ENCODE measurements at regions not wholly inside any gene's neighbourhood (a gene's known extent, or its start where the extent isn't known, plus 50 kb on each side); places are given as distances from the start of the nearest gene placed in this dataset.

- no TSS peak for BruUV-seq (replicated peaks)
- H3K4me2 ChIP-seq (ENCODE audit: insufficient read depth, low read length): no peak overlapping the region
- no peak overlapping the region for H3K27ac ChIP-seq (ENCODE audit: insufficient read depth, low read depth, low read length)
- CTCF ChIA-PET: no interaction called here
- intact Hi-C loops (cut with micrococcal nuclease) (no loop called here), dilution Hi-C loops (cut with MboI; ENCODE audit: extremely low pct_ligation_motif_present, low sequenced_read_pairs) (no loop called here)
- no peaks in the 10 kb centered on the region for H3K4me1 ChIP-seq (ENCODE audit: control insufficient read depth, extremely low read depth, insufficient read depth, low read length)
- POLR2A ChIA-PET: no interaction called here
- TF ChIP-seq MAX (IDR thresholded peaks at IDR 0.05; ENCODE audit: insufficient read depth, insufficient read length): no peak
- TF ChIP-seq GATA2 (IDR thresholded peaks at IDR 0.05; ENCODE audit: insufficient read depth, insufficient read length, low read depth, low read length): no peak
- no peak for TF ChIP-seq JUN (IDR thresholded peaks at IDR 0.05; ENCODE audit: borderline replicate concordance, insufficient read depth, insufficient read length, low read depth)
- TF ChIP-seq EZH2 (IDR thresholded peaks at IDR 0.05; ENCODE audit: borderline replicate concordance, low read depth, low read length, severe bottlenecking): no peak
- no peak for TF ChIP-seq FOS (IDR thresholded peaks at IDR 0.05; ENCODE audit: borderline replicate concordance, insufficient read depth, low read length)
- no peak for TF ChIP-seq POLR2A (IDR thresholded peaks at IDR 0.05; ENCODE audit: low read depth, low read length)
- TF ChIP-seq POLR2AphosphoS5 (IDR thresholded peaks at IDR 0.05; ENCODE audit: insufficient read depth, low read depth, low read length): no peak
- TF ChIP-seq MYC (IDR thresholded peaks at IDR 0.05; ENCODE audit: low read depth, low read length): no peak
- no peak for TF ChIP-seq CTCF (IDR thresholded peaks at IDR 0.05; ENCODE audit: extremely low read depth in 1 of 2, insufficient read depth in 1 of 2, low read depth in 1 of 2, low read length in 2 of 2)
- H3K9ac ChIP-seq (replicated peaks; ENCODE audit: extremely low read depth, insufficient read depth, low read length): no peak overlapping the region
- H3K79me2 ChIP-seq (ENCODE audit: control insufficient read depth, insufficient read depth, low read length): no peaks in the 10 kb centered on the region
- no peak overlapping the region for H2AFZ ChIP-seq (ENCODE audit: low read depth, low read length)
- no peak overlapping the region for H3K4me3 ChIP-seq (replicated peaks in 1 of 3; ENCODE audit: insufficient read depth in 1 of 3, low read depth in 1 of 3, low read length in 3 of 3)
- H3K36me3 ChIP-seq (ENCODE audit: control insufficient read depth in 2 of 2, extremely low read depth in 1 of 2, insufficient read depth in 2 of 2, low read length in 2 of 2): no peaks in the 10 kb centered on the region
- no peak for FAIRE-seq
- H3K9me1 ChIP-seq (replicated peaks; ENCODE audit: control insufficient read depth, extremely low read depth, insufficient read depth, low read length): no peaks in the 10 kb centered on the region
- DNase-seq (ENCODE audit: low read depth, low spot score): no peak
- peaks cover 7% of the 10 kb centered on the region for H3K9me3 ChIP-seq (replicated peaks; ENCODE audit: control insufficient read depth, insufficient read depth, low read length)
- H3K27me3 ChIP-seq (ENCODE audit: control insufficient read depth in 2 of 2, insufficient read depth in 2 of 2, low read length in 2 of 2): no peaks in the 10 kb centered on the region
- no peaks in the 10 kb centered on the region for H4K20me1 ChIP-seq (replicated peaks; ENCODE audit: control insufficient read depth, extremely low read depth, insufficient read depth, low read length)
These were observed 729.4 kb downstream of the MTRR start for GRCh38 chr5:8598356-8598755.

Data from endothelial cell of umbilical vein (primary cell).